HG03280 (cell line): ENCODE measurements at regions not wholly inside any gene's neighbourhood (a gene's known extent, or its start where the extent isn't known, plus 50 kb on each side); places are given as distances from the start of the nearest gene placed in this dataset.

ENCODE experiments used
- ATAC-seq: cut with Tn5 transposase; IDR thresholded peaks from one replicate; pipeline ENCODE4 v1.9.1; 2021; ENCODE audit warnings: mild to moderate bottlenecking, moderate library complexity; ENCODE audit not compliant: unreplicated experiment

DNA sequence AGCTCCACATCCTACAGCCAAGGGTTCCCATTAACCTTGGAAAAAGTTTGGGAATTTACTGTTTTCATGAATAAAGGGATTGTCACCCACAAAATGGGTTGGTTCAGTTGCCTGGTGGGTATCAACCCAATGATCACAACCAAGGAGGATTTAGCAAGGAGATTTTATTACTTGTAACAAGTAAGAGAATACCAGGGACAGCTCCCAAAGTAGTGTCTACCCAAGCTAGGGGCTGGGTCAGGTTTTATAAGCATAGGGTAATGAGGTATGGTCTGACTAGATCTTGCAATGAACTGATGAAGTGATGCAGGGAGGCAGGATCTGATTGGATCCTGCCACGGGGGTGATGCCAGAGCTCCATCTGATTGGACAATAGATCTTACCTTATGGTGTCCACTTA lies 681.8 kb downstream of the SLC4A3 start:
- ATAC-seq: no peak

DNA sequence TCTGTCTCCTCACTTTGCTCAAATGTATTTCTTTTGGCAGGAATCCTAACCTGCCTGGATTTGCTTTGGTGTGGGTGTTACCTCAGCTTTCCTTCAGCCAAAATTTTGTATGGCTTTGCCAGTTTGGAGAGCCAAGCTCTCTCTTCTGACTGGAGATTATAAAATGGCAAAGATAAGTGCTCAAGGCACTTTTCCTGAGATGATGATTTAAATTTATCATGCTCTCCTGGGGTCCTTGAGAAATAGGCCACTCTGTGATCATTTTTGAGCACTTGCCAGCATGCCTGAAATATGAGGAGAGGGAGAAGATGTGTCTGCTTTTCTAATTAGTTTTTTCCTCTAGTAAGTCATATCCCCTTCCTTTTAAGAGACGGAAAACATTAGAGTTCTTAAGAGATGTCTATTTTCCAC lies 683.0 kb downstream of the SLC4A3 start:
- ATAC-seq: no peak

DNA sequence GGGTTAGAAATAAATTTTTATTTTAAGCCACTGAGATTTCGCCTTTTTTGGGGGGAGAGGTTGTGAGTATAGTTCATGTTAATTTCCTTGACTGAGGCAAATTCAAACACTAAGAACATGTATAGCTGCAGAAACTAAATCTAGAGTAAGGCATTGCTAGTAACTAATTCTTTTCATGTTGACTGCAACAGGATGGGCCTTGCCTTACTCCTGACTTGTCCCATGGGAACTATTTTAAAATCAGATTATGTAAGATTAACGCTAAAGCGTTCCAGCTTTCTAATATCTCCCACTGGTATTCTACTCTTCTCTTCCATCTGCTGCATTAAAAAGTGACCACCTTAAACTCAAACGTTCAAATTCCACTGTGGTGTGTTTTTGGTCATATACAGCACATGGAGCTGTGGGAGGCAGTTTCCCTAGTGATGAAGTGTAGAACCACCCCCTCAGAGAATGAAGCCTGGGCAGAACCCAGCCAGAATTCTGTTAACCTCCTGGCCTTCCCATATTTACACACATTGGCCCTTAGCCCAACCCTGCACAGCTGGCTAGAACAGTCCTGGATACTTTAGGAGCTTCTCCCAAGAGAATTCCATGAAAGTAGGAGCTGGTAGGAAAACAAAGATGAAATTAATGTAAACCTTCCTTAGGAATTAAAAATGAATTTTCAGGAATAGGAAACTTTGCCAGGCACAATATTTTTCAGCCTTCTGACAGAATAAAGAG lies 687.8 kb downstream of the SLC4A3 start:
- ATAC-seq: no peak

DNA sequence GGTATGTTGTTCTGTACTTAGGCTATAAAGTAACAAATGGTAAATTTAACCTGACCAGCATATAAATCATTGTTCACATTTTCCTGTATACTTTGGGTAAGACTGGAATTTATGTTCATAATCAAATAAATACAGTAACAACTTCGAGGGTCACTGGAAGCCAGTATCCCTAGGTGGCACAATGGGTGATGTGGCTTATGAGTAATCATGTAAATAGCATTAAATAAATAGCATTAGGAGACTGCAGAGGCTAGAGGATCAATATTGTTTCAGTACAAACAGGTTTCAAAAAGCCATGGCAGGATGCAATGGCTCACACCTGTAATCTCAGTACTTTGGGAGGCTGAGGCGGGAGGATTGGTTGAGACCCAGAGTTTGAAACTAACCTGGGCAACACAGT lies 690.6 kb downstream of the SLC4A3 start:
- no peak for ATAC-seq

DNA sequence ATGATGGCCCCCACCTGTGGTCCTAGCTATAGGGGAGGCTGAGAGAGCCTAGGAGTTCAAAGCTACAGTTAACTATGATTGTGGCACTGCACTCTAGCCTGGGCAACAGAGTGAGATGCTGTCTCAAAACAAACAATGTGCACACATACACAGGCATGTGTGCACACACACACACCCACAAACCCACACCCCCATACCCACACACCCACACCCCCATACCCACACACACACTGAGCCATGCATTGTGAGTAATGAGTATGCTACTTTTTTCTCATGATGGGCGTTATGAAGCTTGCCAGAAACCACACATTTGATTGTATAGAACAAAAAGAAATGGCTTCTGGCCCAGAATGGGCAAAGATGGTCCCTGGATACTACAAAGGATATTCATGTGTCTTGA lies 691.1 kb downstream of the SLC4A3 start:
- no peak for ATAC-seq

DNA sequence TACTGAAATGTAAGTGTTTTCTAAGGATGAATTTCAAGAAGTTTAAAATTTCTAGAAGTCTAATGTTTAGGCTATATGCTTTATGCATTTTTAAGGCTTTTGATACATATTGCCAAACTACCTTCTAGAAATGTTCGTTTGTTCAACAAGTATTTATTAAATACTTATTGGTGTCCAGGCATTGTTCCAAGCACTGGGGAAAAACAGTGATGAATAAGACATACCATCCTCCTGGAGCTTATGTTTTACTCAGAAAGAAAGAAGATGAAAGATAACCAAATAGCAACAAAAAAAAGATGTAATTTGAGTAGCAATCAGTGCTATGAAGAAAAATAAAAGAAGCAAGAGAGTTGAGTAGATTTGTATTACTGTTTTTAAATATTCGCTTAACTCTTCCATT lies 692.9 kb downstream of the SLC4A3 start:
- ATAC-seq: no peak

DNA sequence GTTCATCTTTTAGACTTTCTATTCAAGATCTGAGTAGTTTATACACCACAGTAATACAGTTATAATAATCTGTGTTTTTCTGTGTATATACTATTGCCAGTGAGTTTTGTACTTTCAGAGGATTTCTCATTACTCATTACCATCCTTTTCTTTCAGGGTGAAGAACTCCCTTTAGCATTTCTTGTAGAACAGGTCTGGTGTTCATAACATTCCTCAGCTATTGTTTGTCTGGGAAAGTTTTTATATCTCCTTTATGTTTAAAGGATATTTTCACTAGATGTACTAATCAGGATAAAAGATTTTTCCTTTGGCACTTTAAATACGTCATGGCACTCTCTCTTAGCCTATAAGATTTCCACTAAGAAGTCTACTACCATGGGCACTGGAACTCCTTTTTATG lies 705.5 kb downstream of the SLC4A3 start:
- ATAC-seq: no peak

DNA sequence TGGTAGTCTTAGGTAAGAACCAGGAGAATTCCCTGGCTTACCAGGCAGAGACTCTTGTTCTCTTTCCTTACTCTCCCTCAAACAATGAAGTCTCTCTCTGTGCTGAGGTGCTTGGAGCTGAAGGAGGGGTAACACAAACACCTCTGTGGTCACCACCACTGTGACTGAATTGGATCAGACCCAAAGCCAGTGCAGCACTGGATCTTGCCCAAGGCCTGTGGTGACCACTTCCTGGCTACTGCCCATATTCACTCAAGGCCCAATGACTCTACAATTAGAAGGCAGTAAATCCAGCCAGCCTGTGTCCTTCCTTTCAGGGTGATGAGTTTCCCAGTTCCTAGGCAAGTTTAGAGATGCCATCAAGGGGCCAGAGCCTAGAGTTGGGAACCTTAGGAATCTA lies 706.8 kb downstream of the SLC4A3 start:
- ATAC-seq: no peak

DNA sequence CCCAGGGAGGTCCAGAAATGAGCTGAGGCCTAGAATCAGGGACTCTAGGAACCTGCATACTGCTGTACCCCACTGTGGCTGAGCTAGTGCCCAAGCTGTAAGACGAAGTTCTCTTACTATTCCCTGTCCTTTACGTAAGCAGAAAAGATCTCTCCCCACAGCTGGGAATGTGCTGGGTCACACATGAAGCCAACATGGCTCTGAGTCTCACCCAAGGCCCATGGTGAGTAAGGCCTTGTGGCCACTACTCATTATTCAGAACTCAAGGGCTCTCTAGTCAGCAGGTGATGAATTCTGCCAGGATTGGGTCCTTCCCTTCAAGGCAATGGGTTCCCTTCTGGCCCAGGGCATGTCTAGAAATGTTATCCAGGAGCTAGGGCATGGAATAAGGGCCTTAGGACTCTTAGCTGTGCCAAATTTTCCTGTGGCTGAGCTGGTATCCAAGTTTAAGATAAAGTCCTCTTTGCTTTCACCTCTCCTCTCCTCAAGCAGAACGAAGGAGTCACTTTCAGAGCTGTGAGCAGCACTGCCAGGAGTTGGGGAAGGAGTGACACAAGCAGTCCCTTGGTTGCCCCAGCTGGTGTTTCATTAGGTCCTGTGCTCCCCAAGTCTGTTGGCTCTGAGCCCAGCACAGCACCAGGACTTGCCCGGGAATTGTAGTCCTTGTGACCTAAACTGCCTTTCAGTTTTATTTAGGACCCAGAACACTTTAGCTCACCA lies 707.6 kb downstream of the SLC4A3 start:
- ATAC-seq: no peak

DNA sequence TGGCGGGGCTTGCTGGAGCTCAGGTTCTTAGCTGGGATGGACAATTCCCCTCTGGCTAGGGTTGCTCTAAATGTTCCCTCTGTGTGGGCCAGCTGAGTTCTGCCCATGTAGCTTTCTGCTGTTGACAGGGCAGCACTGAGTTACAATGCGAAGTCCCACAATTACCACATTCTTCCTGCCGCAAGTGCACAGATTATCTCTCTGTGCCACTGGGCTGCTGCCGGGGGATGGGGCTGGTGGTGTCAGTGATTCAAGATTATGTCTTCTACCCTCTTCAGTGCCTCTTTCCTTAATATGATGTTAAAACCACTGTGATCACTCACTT lies 708.1 kb downstream of the SLC4A3 start:
- ATAC-seq: no peak

DNA sequence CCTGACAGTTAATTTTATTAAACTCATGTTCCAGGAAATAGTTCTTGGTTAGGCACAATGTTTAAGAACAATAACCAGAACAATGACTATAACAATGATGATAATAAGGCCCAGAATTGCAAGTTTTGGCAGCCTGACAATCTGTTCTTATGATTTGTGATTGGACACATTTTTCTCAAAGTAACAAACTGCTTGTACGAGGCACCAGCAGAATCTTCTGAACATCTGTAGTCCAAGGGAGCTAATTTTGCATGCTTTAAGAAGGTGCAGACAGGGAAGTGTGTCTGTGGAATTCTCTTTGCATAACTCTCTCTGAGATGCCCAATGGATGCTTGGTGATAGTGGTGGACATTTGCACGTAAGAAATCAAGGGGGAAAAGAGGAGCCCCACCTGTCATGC lies 709.3 kb downstream of the SLC4A3 start:
- no peak for ATAC-seq

DNA sequence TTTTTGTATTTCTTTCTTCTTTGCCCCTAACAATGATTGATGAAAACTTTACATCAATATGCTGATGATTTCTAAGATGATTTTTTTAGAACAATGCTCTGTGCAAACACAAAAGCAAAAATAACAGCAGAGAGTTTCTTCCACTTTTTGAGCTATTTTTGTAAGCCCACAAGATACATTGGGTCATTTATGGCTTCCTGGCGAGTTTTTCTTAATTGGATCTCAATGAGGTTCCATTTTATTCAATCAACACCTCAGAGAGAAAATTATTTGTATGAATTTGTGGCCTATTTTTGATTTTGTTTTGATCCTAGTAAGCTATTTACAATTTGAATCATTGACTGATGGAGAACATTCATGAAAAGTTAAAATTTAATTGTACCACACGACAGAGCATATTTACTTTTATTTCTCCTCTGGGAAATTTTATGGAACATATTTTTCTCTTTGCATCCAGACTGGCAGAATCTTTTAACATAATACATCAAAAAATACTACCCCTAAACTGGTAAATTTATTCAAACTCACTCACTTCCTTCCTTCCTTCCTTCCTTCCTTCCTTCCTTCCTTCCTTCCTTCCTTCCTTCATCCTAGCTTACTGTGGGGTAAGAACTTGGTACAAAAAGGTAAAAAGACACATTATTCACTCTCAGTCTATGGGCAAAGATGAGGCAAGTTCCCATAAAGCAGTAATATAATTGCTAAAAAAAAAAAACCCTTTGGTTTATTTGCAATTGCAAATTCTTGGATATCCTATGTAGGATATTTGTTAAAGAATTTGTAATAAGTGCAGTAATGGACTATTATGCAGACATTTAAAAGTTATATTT lies 710.4 kb downstream of the SLC4A3 start:
- no peak for ATAC-seq

DNA sequence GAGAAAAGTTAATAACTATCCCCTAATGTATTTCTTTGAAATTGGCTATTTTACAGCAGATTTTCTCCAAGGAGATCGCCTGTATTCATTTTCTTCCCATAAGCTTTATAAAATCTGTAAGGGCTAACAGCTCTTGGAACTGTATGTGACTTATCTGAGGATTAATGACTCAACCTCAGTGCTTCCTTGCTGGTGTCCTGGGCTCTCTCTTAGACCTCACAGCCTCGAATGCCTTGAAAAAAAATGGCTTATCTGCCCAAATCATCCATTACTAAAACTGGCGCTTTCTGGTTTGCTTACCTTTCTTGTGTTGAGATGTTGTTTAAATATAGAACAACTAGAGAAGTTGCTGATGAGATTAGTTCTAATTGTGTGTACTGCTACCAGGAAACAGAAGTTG lies 713.6 kb downstream of the SLC4A3 start:
- no peak for ATAC-seq

DNA sequence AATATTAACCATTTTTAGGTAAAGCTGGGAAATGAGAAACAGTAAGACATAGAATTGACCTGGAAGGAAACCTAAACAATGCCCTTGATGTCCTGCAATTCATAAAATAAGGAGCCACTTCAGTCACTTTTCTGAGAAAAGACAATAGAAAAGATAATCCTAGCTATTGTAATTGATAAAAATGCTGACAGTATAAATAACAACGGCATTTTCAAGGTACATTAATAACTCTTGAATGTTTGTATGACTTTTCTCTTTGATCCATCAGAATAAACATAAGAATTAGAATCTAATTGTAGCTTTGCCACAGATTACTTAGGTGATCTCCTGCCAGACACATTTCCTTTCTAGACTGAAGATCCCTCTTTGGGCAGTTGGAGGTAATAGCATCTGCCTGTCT lies 719.5 kb downstream of the SLC4A3 start:
- no peak for ATAC-seq

DNA sequence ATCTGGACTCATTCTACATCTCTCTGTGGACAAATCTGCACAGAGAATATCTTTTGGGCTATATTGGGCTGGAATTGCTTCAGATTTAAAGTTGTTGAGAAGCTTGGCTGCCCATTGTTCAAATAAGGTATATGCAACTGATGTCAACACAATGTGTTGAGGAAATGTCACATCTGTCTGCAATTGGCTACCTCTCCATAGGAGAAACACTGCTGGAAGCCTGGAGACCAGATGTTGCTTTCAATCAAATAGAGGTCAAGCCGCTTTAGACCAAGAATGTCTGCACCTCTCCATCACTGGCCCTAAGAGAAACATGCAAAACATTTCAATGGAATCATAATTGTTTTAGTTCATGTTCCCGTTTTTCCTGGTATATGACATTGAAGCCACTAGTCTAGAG lies 720.2 kb downstream of the SLC4A3 start:
- ATAC-seq: no peak

DNA sequence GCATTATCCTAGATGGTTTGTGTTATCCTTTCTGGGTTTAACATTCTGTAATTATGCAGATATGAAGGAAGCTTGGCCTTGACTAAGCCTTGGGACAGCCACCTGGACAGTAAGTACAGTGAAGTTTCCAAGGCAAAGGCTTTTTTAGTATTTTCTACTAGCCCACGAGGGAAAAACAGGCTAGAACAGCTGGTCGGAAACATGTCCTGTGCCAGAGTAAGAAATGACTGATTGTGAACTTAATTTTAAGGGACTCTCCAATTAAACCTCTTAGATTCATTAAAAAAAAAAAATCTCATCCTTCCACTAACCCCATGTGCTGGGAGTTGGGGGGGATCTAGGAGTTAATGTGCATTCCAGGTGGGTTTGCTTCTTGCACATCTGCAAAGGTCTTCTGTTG lies 720.8 kb downstream of the SLC4A3 start:
- no peak for ATAC-seq

DNA sequence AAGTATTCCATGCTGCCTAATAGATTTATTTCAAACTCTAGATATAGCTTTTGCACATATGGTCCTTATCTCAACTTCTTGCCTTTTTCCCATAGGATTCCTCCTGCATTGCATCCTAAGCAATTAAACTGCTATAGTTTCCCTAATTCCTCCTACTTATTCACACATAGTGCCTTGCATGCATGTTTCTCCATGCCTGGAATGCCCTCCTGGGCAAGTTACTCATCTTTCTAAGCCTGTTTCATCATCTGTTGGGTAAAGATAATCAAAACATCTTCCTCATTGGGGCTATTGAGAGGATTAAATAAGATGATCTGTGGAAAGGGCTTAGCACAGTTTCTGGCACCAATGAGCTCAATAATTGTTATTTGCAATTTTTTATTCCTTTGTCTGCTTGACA lies 726.5 kb downstream of the SLC4A3 start:
- ATAC-seq: no peak

DNA sequence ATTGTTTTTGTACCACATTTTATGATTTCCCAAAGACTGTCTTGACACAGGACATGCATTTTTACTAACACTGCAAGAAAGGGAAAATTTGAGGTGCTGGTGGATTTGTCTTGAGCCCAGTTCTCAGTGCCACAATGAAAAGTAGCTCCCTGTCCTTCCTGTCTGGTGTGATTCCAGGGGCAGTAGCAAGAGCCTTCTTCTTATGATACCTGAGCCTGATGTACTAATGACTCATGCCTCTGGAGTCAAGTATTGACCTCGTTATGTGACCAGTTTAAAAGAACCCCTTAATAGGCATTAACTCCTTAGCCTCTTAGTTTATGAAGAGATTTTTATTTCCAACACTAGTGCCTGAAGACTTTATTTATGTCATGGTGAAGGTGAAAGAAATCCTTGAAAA lies 728.6 kb downstream of the SLC4A3 start:
- ATAC-seq: no peak

DNA sequence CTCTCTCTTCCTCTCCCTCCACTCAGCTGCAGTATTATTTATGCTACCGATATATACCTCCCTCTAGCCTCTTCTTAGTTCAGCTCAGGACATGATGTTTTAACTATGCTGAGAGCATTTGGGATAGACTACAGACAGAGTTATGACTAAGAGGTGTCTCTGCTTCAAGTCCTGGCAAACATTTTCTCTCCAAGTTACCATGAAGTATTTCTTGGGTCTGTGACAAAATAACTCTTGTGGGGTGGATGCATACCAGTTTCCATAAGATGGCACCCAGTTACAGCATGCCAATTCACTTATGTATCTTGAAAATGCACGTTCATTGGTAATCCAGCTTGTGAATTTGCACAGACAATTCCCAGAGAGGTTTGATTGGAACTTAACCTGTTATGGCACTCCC lies 737.6 kb downstream of the SLC4A3 start:
- ATAC-seq: no peak

DNA sequence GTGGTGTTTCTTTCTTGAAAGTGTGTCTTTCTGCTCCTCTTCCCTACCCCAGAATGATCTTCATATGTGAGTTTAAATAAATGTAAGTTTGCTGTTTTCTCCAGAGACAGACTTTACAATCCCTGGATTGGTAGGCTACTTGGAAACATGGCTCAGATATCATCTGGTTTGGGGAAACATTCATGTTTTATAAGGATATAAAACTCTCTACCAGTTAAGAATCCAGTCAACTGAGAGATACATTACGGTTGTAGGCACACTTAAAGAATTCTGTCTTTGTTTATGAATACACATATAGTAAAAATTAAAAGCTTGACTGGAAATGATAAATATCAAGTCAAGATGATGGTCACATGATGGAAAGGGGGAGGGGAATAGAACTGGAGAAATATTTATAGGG lies 739.3 kb downstream of the SLC4A3 start:
- no peak for ATAC-seq

DNA sequence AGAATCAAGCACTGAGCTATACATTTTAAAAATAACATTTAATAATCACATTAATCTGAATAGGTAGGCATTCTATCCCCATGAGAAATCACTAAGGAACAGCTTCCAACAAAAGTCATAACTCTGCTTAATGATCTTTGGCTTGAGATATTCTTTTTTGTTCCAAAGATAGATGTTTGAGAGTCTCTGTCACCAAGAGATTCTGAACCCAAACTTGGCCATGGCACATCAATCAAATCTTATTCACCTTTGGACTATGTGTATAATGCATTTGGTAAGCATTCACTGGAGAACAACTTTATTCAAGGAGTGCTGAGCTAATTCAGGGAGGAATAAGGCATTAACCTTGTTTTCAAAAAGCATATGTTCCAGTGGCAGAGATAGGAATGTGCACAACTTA lies 743.3 kb downstream of the SLC4A3 start:
- no peak for ATAC-seq

DNA sequence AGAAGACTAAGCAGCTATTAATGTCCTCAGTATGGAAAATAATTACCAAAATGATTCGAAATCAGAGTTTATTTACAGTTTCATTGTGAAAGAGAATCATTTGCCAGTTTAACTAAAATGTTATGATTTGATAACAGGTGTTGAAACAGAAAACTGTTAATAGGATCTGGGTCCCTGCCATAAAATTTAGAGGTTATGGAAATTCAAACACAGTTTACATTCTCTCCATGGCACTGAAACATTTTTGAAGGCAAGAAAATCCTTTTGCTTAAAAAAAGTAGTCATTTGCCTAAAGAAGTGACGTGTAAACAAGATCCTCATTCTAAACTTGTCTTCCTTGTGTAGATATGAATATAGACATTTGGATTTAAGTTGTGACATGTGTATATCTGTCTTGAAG lies 743.8 kb downstream of the SLC4A3 start:
- ATAC-seq: no peak
